ENCODE measurements at regions not wholly inside any gene's neighbourhood (a gene's known extent, or its start where the extent isn't known, plus 50 kb on each side); places are given as distances from the start of the nearest gene placed in this dataset.

DNA sequence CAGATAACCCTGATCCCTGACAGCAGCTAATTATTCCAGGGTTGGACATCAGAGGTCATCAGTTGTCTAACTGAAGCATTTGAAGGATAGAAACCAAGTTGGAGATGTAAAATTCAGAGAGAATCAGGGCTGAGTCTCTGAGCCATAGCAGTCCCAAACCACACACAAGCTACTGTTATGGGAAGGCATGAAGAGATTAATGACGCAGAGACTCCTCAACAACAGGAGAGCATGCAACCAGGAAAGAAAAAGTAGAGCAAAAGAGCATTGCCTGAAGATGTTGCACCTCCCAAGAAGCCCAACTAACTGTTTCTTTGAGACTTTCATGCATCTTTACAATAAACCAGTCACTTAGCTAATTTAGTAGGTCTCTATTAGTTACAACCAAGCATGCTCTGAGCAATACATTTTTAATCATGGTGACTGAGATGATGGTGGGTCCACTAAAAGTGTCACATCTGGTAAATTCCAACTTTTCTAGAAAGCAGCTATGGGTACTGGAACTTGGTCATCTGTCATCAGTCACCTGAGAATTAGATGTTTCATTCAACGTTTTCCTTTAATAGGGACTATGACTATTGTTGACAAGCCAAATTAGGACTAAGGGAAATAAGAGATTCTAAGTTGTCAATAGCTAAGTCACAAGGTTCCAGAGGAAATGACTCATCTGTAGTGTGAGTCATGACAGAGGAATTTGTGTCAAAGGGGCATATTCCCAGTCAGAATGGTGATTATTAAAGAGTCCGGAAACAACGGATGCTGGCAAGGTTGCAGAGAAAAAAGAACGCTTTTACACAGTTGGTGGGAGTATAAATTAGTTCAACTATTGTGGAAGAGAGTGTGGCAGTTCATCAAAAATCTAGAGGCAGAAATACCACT, 239.8 kb downstream of the CHD9NB start (continued):
- TF ChIP-seq ETV5 (CRISPR knock-in tag; IDR thresholded peaks at IDR 0.05; ENCODE audit: borderline replicate concordance) (peak; percentile 96), ZFP36L1 (CRISPR knock-in tag; IDR thresholded peaks at IDR 0.05) (0 out of 2 replicates have a peak, but pooled peaks have one; percentile 79), ZNF33B (CRISPR knock-in tag; IDR thresholded peaks at IDR 0.05) (no peak), ZGPAT (CRISPR knock-in tag; IDR thresholded peaks at IDR 0.05) (0 out of 2 replicates have a peak, but pooled peaks have one; percentile 47), ZNF383 (CRISPR knock-in tag; IDR thresholded peaks at IDR 0.05; ENCODE audit: borderline replicate concordance) (no peak), ZNF670 (CRISPR knock-in tag; IDR thresholded peaks at IDR 0.05; ENCODE audit: borderline replicate concordance) (no peak), SUZ12 (IDR thresholded peaks at IDR 0.05; ENCODE audit: low read depth, low read length) (no peak), FOXA3 (CRISPR knock-in tag; IDR thresholded peaks at IDR 0.05) (peak; percentile 82), KDM3A (CRISPR knock-in tag; IDR thresholded peaks at IDR 0.05; ENCODE audit: low read depth) (no peak; the same call in 1 of the 2 replicates), BRD4 (CRISPR knock-in tag; IDR thresholded peaks at IDR 0.05) (no peak), FOXK2 (IDR thresholded peaks at IDR 0.05) (no peak), ATF3 (CRISPR knock-in tag; IDR thresholded peaks at IDR 0.05) (peak; percentile 96), ZNF558 (CRISPR knock-in tag; IDR thresholded peaks at IDR 0.05; ENCODE audit: borderline replicate concordance) (no peak), TCF7L2 (IDR thresholded peaks at IDR 0.05; ENCODE audit: low read depth, low read length) (no peak), ZKSCAN8 (CRISPR knock-in tag; IDR thresholded peaks at IDR 0.05; ENCODE audit: borderline replicate concordance) (0 out of 2 replicates have a peak, but pooled peaks have one; percentile 42), MNT (IDR thresholded peaks at IDR 0.05) (no peak), ZNF672 (CRISPR knock-in tag; IDR thresholded peaks at IDR 0.05) (no peak), ZNF615 (CRISPR knock-in tag; IDR thresholded peaks at IDR 0.05; ENCODE audit: borderline replicate concordance) (no peak), MTA3 (CRISPR knock-in tag; IDR thresholded peaks at IDR 0.05) (no peak)
- TF ChIP-seq, protein P1, sequence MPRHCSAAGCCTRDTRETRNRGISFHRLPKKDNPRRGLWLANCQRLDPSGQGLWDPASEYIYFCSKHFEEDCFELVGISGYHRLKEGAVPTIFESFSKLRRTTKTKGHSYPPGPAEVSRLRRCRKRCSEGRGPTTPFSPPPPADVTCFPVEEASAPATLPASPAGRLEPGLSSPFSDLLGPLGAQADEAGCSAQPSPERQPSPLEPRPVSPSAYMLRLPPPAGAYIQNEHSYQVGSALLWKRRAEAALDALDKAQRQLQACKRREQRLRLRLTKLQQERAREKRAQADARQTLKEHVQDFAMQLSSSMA (CRISPR knock-in tag; IDR thresholded peaks at IDR 0.05) = no peak
- TF ChIP-seq, protein P2, sequence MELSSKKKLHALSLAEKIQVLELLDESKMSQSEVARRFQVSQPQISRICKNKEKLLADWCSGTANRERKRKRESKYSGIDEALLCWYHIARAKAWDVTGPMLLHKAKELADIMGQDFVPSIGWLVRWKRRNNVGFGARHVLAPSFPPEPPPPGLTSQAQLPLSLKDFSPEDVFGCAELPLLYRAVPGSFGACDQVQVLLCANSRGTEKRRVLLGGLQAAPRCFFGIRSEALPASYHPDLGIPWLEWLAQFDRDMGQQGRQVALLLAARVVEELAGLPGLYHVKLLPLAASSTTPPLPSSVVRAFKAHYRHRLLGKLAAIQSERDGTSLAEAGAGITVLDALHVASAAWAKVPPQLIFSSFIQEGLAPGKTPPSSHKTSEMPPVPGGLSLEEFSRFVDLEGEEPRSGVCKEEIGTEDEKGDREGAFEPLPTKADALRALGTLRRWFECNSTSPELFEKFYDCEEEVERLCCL (CRISPR knock-in tag; IDR thresholded peaks at IDR 0.05; ENCODE audit: borderline replicate concordance) = no peak
- TF ChIP-seq, protein P3, sequence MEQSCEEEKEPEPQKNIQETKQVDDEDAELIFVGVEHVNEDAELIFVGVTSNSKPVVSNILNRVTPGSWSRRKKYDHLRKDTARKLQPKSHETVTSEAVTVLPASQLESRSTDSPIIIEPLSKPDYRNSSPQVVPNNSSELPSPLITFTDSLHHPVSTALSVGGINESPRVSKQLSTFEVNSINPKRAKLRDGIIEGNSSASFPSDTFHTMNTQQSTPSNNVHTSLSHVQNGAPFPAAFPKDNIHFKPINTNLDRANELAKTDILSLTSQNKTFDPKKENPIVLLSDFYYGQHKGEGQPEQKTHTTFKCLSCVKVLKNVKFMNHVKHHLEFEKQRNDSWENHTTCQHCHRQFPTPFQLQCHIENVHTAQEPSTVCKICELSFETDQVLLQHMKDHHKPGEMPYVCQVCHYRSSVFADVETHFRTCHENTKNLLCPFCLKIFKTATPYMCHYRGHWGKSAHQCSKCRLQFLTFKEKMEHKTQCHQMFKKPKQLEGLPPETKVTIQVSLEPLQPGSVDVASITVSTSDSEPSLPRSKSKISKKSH (CRISPR knock-in tag; IDR thresholded peaks at IDR 0.05; ENCODE audit: borderline replicate concordance) = no peak
- TF ChIP-seq, protein P4, sequence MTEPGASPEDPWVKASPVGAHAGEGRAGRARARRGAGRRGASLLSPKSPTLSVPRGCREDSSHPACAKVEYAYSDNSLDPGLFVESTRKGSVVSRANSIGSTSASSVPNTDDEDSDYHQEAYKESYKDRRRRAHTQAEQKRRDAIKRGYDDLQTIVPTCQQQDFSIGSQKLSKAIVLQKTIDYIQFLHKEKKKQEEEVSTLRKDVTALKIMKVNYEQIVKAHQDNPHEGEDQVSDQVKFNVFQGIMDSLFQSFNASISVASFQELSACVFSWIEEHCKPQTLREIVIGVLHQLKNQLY (CRISPR knock-in tag; IDR thresholded peaks at IDR 0.05) = no peak
